A673 (cell line): ENCODE measurements at regions not wholly inside any gene's neighbourhood (a gene's known extent, or its start where the extent isn't known, plus 50 kb on each side); places are given as distances from the start of the nearest gene placed in this dataset.

Source experiments
- BruUV-seq: library from RNA; stranded (reverse); fragments of 400-500 nt; replicated peaks from 2 replicates; lab custom pipeline; 2021; lab: Mats Ljungman, UMichigan
- CTCF ChIA-PET: fragments of 300-600 bp; sonication (Branson Sonifier 250); formaldehyde crosslinking; loops from one replicate; lab custom pipeline; 2022; ENCODE audit warnings: antibody characterized with exemption; lab: Charles Lee
- POLR2A ChIA-PET: fragments of 300-600 bp; sonication (Branson Sonifier 250); formaldehyde crosslinking; loops from one replicate; lab custom pipeline; 2022; ENCODE audit warnings: antibody characterized with exemption; ENCODE audit not compliant: low non-redundant PET; lab: Charles Lee
- DNase-seq: peaks from one replicate; pipeline ENCODE4 v3.0.0-alpha.2; 2015; ENCODE audit warnings: low spot score
- H3K27ac ChIP-seq: fragments of 200-600 bp; sonication (generic); 2 replicates; pipeline ENCODE4 v1.5.1; 2016; ENCODE audit warnings: mixed run types, low read depth, mild to moderate bottlenecking, mixed read lengths, antibody characterized with exemption, low read length; ENCODE audit not compliant: poor library complexity, severe bottlenecking
- H3K27me3 ChIP-seq: fragments of 200-600 bp; sonication (generic); replicated peaks from 2 replicates; pipeline ENCODE4 v1.6.1; 2017; ENCODE audit warnings: mixed run types, low read depth, mild to moderate bottlenecking, mixed read lengths, antibody characterized with exemption, low read length; ENCODE audit not compliant: insufficient read depth, poor library complexity
- H3K36me3 ChIP-seq: fragments of 200-600 bp; sonication (generic); 2 replicates; pipeline ENCODE4 v1.6.1; 2016; ENCODE audit warnings: mixed run types, mild to moderate bottlenecking, mixed read lengths, antibody characterized with exemption, low read length; ENCODE audit not compliant: insufficient read depth, poor library complexity, severe bottlenecking
- H3K4me1 ChIP-seq: fragments of 200-600 bp; sonication (generic); 2 replicates; pipeline ENCODE4 v1.6.1; 2017; ENCODE audit warnings: mixed run types, mild to moderate bottlenecking, mixed read lengths, antibody characterized with exemption, low read length; ENCODE audit not compliant: insufficient read depth, poor library complexity, severe bottlenecking
- H3K4me3 ChIP-seq: fragments of 200-600 bp; sonication (generic); 2 replicates; pipeline ENCODE4 v1.5.1; 2016; ENCODE audit warnings: low read depth, mixed run types, mild to moderate bottlenecking, mixed read lengths, low read length; ENCODE audit not compliant: poor library complexity, severe bottlenecking
- H3K9me3 ChIP-seq: fragments of 200-600 bp; sonication (generic); 2 replicates; pipeline ENCODE4 v1.6.1; 2016; ENCODE audit warnings: mixed run types, low read depth, mild to moderate bottlenecking, mixed read lengths, antibody characterized with exemption, low read length; ENCODE audit not compliant: poor library complexity, severe bottlenecking
- CTCF ChIP-seq: fragments of 300-800, 200-600 bp; sonication (generic); conservative IDR thresholded peaks from 2 replicates; pipeline ENCODE4 v1.5.1; 2017; ENCODE audit warnings: low read depth, mild to moderate bottlenecking, antibody characterized with exemption, low read length, moderate library complexity, mixed read lengths
- EZH2 ChIP-seq: fragments of 200-600 bp; sonication (generic); IDR thresholded peaks from 2 replicates; pipeline ENCODE4 v1.6.1; 2017; ENCODE audit warnings: borderline replicate concordance, low read depth, mild to moderate bottlenecking, mixed read lengths, antibody characterized with exemption, low read length; ENCODE audit not compliant: poor library complexity, severe bottlenecking
- intact Hi-C: fragments of 100-400 bp; cut with micrococcal nuclease; formaldehyde crosslinking; loops from one replicate; pipeline ENCODE4 v1.10.0; 2022; ENCODE audit not compliant: unreplicated experiment

GRCh38 chr4:125639182-125639621, 324.4 kb downstream of the FAT4 start:
- intact Hi-C loops = no loop called here
- no peak for DNase-seq
- POLR2A ChIA-PET = no interaction called here

GRCh38 chr4:125641611-125642010, 326.9 kb downstream of the FAT4 start:
- Histone ChIP-seq H3K36me3 (no peaks in the 10 kb centered on the region), H3K4me3 (no peak overlapping the region), H3K4me1 (no peaks in the 10 kb centered on the region), H3K27me3 (peaks cover 3% of the 10 kb centered on the region), H3K9me3 (no peaks in the 10 kb centered on the region), H3K27ac (no peak overlapping the region)
- DNase-seq = no peak
- CTCF ChIA-PET = no interaction called here
- intact Hi-C loops = no loop called here
- BruUV-seq = no TSS peak
- POLR2A ChIA-PET = no interaction called here
- TF ChIP-seq EZH2 = no peak
- no peak for TF ChIP-seq CTCF

More at GRCh38 chr4:125639182-125639621, 324.4 kb downstream of the FAT4 start:
- TF ChIP-seq CTCF (no peak), EZH2 (no peak)
- Histone ChIP-seq H3K36me3 (no peaks in the 10 kb centered on the region), H3K27me3 (peaks cover 3% of the 10 kb centered on the region), H3K4me3 (no peak overlapping the region), H3K4me1 (no peaks in the 10 kb centered on the region), H3K27ac (no peak overlapping the region), H3K9me3 (no peaks in the 10 kb centered on the region)
- CTCF ChIA-PET = no interaction called here
- BruUV-seq = no TSS peak

GRCh38 chr4:125642645-125643044, 327.9 kb downstream of the FAT4 start:
- POLR2A ChIA-PET = no interaction called here
- H3K27ac ChIP-seq = no peak overlapping the region
- no TSS peak for BruUV-seq
- H3K4me3 ChIP-seq = no peak overlapping the region
- H3K36me3 ChIP-seq = no peaks in the 10 kb centered on the region
- DNase-seq = peak; percentile 59
- no peaks in the 10 kb centered on the region for H3K4me1 ChIP-seq
- no peaks in the 10 kb centered on the region for H3K9me3 ChIP-seq
- TF ChIP-seq CTCF (no peak), EZH2 (no peak)
- intact Hi-C loops = no loop called here
- H3K27me3 ChIP-seq = peaks cover 3% of the 10 kb centered on the region
- CTCF ChIA-PET = no interaction called here
